Pancreas (tissue), 10 donors: ENCODE measurements at regions not wholly inside any gene's neighbourhood (a gene's known extent, or its start where the extent isn't known, plus 50 kb on each side); places are given as distances from the start of the nearest gene placed in this dataset.

ENCODE experiments used
- ATAC-seq, 4 donors: fragments of 200-7000 bp; cut with Tn5 transposase; one replicate each; pipeline versions ENCODE4 v1.8.0 to v1.9.1; 2020; ENCODE audit warnings: mild to moderate bottlenecking in 4 of 4, moderate library complexity in 4 of 4
- DNase-seq, 6 donors: peaks; one replicate each; pipeline ENCODE4 v3.0.0-alpha.2; 2020
- FAIRE-seq: peaks from 2 replicates; lab custom pipeline; 2012; peaks lifted over from hg19 to GRCh38; lab: Jason Lieb, UNC
- H3K27ac ChIP-seq, 4 donors: fragments of 200-600 bp; sonication (generic); 1 replicate in 3 of 4; 2 replicates in 1 of 4; pipeline versions ENCODE4 v1.5.0 to v1.8.0; 2020
- H3K27me3 ChIP-seq, 4 donors: fragments of 200-600 bp; one replicate each; pipeline ENCODE4 v1.8.0; 2021
- H3K36me3 ChIP-seq, 3 donors: fragments of 200-600 bp; sonication (generic) in 1 of 3; one replicate each; pipeline versions ENCODE4 v1.5.0 to v1.8.0; 2020 to 2021
- H3K4me1 ChIP-seq, 3 donors: fragments of 200-600 bp; one replicate each; pipeline ENCODE4 v1.8.0; 2021
- H3K4me3 ChIP-seq, 4 donors: fragments of 200-600 bp; sonication (generic) in 2 of 4; one replicate each; pipeline versions ENCODE4 v1.5.0 to v1.8.0; 2020 to 2021
- H3K9me3 ChIP-seq, 4 donors: fragments of 200-600 bp; one replicate each; pipeline ENCODE4 v1.8.0; 2021
- CTCF ChIP-seq, 4 donors: fragments of 200-600 bp; sonication (generic) in 3 of 4; IDR thresholded peaks; one replicate each; pipeline versions ENCODE4 v1.5.0 to v1.8.0; 2021; ENCODE audit warnings: antibody characterized with exemption in 4 of 4
- WGBS, 2 donors: extraction: QIAGEN DNeasy Blood & Tissue Kit; methylation state at CpG; one replicate each; pipeline ENCODE4 v1.1.7; 2013; 5-methylcytosine and 5-hydroxymethylcytosine counted together
- intact Hi-C, 3 donors: fragments of 100-400 bp; cut with DNase I; formaldehyde crosslinking; loops; one replicate each; pipeline versions ENCODE4 v1.11.1 to v1.14.2; 2022
- donor health status: healthy with polysubstance abuse.
- donor health status: DM: no; HTN: no; CAD: no; lungs with moderate emphysema.
- donor health status: DM: no; HTN: no; CAD: no.
- donor health status: control.
- donor health status: control.
- donor health status: Bipolar disorder and iron deficiency.
- donor health status: DM: yes; HTN: yes; CAD: no.
- donor health status: DM: no; HTN: no; CAD: no.
- donor health status: DM: no; HTN: no; CAD: no.
- donor health status: DM: yes; HTN: yes; CAD: no.

GRCh38 chr9:117492476-117492875 is 77.6 kb upstream of the ASTN2 start:
- H3K27me3 ChIP-seq: no peaks in the 10 kb centered on the region
- TF ChIP-seq CTCF (IDR thresholded peaks at IDR 0.05): no peak
- DNase-seq: no peak
- no peak overlapping the region for H3K27ac ChIP-seq
- H3K4me3 ChIP-seq: no peak overlapping the region
- H3K9me3 ChIP-seq: no peaks in the 10 kb centered on the region
- H3K36me3 ChIP-seq: no peaks in the 10 kb centered on the region
- peaks cover 5 to 17% (median 8%) of the 10 kb centered on the region in 3 donors for H3K4me1 ChIP-seq
- WGBS, 2 donors: 83 to 89% methylated on average over 3 of the region's 3 CpGs
- ATAC-seq: no peak
- no peak for FAIRE-seq
- intact Hi-C loops: no loop called here

GRCh38 chr9:117491491-117491890 is 76.6 kb upstream of the ASTN2 start:
- intact Hi-C loops: no loop called here
- H3K36me3 ChIP-seq: no peaks in the 10 kb centered on the region
- no peak overlapping the region for H3K4me3 ChIP-seq
- TF ChIP-seq CTCF (IDR thresholded peaks at IDR 0.05): no peak
- no peak for FAIRE-seq
- peaks cover 5 to 17% (median 8%) of the 10 kb centered on the region in 3 donors for H3K4me1 ChIP-seq
- peak overlapping the region in 1 of 4 donors; percentile 43 for H3K27ac ChIP-seq
- no peaks in the 10 kb centered on the region for H3K27me3 ChIP-seq
- ATAC-seq: peak; percentile 74 to 85 (median 80)
- peak in 4 of 6 donors; percentile 35 to 76 (median 52) for DNase-seq
- WGBS, 2 donors: 19 to 20% methylated on average over 4 of the region's 4 CpGs
- no peaks in the 10 kb centered on the region for H3K9me3 ChIP-seq

GRCh38 chr9:117490199-117490598 is 75.3 kb upstream of the ASTN2 start:
- H3K4me1 ChIP-seq: peaks cover 5 to 17% (median 8%) of the 10 kb centered on the region in 3 donors
- H3K27ac ChIP-seq: no peak overlapping the region
- DNase-seq: no peak
- no peaks in the 10 kb centered on the region for H3K27me3 ChIP-seq
- ATAC-seq: no peak
- H3K9me3 ChIP-seq: no peaks in the 10 kb centered on the region
- no peak overlapping the region for H3K4me3 ChIP-seq
- intact Hi-C loops: no loop called here
- FAIRE-seq: no peak
- H3K36me3 ChIP-seq: no peaks in the 10 kb centered on the region
- TF ChIP-seq CTCF (IDR thresholded peaks at IDR 0.05): no peak

- no peak for DNase-seq
- intact Hi-C loops: loop anchor here in 1 of 3 donors (10.0 kb wide), 1 partner anchor 66 kb away; no protein-coding TSS in a partner anchor
Observed at GRCh38 chr9:117488659-117489058, 73.8 kb upstream of the ASTN2 start.

More at GRCh38 chr9:117488659-117489058, 73.8 kb upstream of the ASTN2 start:
- no peak for TF ChIP-seq CTCF (IDR thresholded peaks at IDR 0.05)
- Histone ChIP-seq H3K27me3 (no peaks in the 10 kb centered on the region), H3K4me3 (no peak overlapping the region), H3K36me3 (no peaks in the 10 kb centered on the region), H3K9me3 (no peaks in the 10 kb centered on the region), H3K4me1 (peaks cover 5 to 17% (median 8%) of the 10 kb centered on the region in 3 donors), H3K27ac (no peak overlapping the region)
- FAIRE-seq (no peak), ATAC-seq (no peak)
- WGBS, 2 donors: 93 to 100% methylated on average over 4 of the region's 4 CpGs
